ENCODE measurements at regions not wholly inside any gene's neighbourhood (a gene's known extent, or its start where the extent isn't known, plus 50 kb on each side); places are given as distances from the start of the nearest gene placed in this dataset.

- no peaks in the 10 kb centered on the region for H4K20me1 ChIP-seq (ENCODE audit: insufficient read depth, low read depth, low read length)
- no peaks in the 10 kb centered on the region for H3K79me2 ChIP-seq (ENCODE audit: low read length)
- H3K4me2 ChIP-seq (ENCODE audit: low read depth, low read length, poor library complexity, severe bottlenecking) = no peak overlapping the region
- H3K27ac ChIP-seq (ENCODE audit: low read length) = no peak overlapping the region
- no peak for DNase-seq
- H2AFZ ChIP-seq (ENCODE audit: low read length) = no peak overlapping the region
- H3K27me3 ChIP-seq (ENCODE audit: low read length) = no peaks in the 10 kb centered on the region
- no peak overlapping the region for H3K9ac ChIP-seq (ENCODE audit: low read length)
- no peaks in the 10 kb centered on the region for H3K9me2 ChIP-seq (replicated peaks; ENCODE audit: insufficient read depth, low read length)
- peaks cover 27% of the 10 kb centered on the region for H3K9me3 ChIP-seq (ENCODE audit: low read length)
- H3K36me3 ChIP-seq (ENCODE audit: insufficient read depth, low read length) = no peaks in the 10 kb centered on the region
- no peaks in the 10 kb centered on the region for H3K4me1 ChIP-seq (ENCODE audit: low read length)
- no peak overlapping the region for H3K4me3 ChIP-seq (ENCODE audit: low read length)
These were observed 221.2 kb downstream of the NR2F2 start for GRCh38 chr15:96551722-96552121.

- no peak overlapping the region for H3K27ac ChIP-seq (ENCODE audit: low read length)
- H3K36me3 ChIP-seq (ENCODE audit: insufficient read depth, low read length) = no peaks in the 10 kb centered on the region
- H3K4me1 ChIP-seq (ENCODE audit: low read length) = no peaks in the 10 kb centered on the region
- H3K79me2 ChIP-seq (ENCODE audit: low read length) = no peaks in the 10 kb centered on the region
- no peak overlapping the region for H3K4me2 ChIP-seq (ENCODE audit: low read depth, low read length, poor library complexity, severe bottlenecking)
- H2AFZ ChIP-seq (ENCODE audit: low read length) = no peak overlapping the region
- H3K9me3 ChIP-seq (ENCODE audit: low read length) = peaks cover 30% of the 10 kb centered on the region
- DNase-seq = no peak
- H3K9me2 ChIP-seq (replicated peaks; ENCODE audit: insufficient read depth, low read length) = no peaks in the 10 kb centered on the region
- no peak overlapping the region for H3K4me3 ChIP-seq (ENCODE audit: low read length)
- no peaks in the 10 kb centered on the region for H4K20me1 ChIP-seq (ENCODE audit: insufficient read depth, low read depth, low read length)
- no peak overlapping the region for H3K9ac ChIP-seq (ENCODE audit: low read length)
- H3K27me3 ChIP-seq (ENCODE audit: low read length) = no peaks in the 10 kb centered on the region
These were observed 222.5 kb downstream of the NR2F2 start for GRCh38 chr15:96553006-96553405.

GRCh38 chr15:96553451-96553850 is 223.0 kb downstream of the NR2F2 start:
- no peak for DNase-seq
- no peaks in the 10 kb centered on the region for H3K4me1 ChIP-seq (ENCODE audit: low read length)
- no peaks in the 10 kb centered on the region for H3K79me2 ChIP-seq (ENCODE audit: low read length)
- H3K27ac ChIP-seq (ENCODE audit: low read length) = no peak overlapping the region
- H3K9me2 ChIP-seq (replicated peaks; ENCODE audit: insufficient read depth, low read length) = no peaks in the 10 kb centered on the region
- no peak overlapping the region for H3K9ac ChIP-seq (ENCODE audit: low read length)
- no peaks in the 10 kb centered on the region for H3K27me3 ChIP-seq (ENCODE audit: low read length)
- H4K20me1 ChIP-seq (ENCODE audit: insufficient read depth, low read depth, low read length) = no peaks in the 10 kb centered on the region
- H3K4me2 ChIP-seq (ENCODE audit: low read depth, low read length, poor library complexity, severe bottlenecking) = no peak overlapping the region
- H3K36me3 ChIP-seq (ENCODE audit: insufficient read depth, low read length) = no peaks in the 10 kb centered on the region
- peaks cover 30% of the 10 kb centered on the region for H3K9me3 ChIP-seq (ENCODE audit: low read length)
- H2AFZ ChIP-seq (ENCODE audit: low read length) = no peak overlapping the region
- no peak overlapping the region for H3K4me3 ChIP-seq (ENCODE audit: low read length)

GRCh38 chr15:96553931-96554330 is 223.4 kb downstream of the NR2F2 start:
- Histone ChIP-seq H3K9ac (ENCODE audit: low read length) (no peak overlapping the region), H3K9me2 (replicated peaks; ENCODE audit: insufficient read depth, low read length) (no peaks in the 10 kb centered on the region), H4K20me1 (ENCODE audit: insufficient read depth, low read depth, low read length) (no peaks in the 10 kb centered on the region), H3K27me3 (ENCODE audit: low read length) (no peaks in the 10 kb centered on the region), H3K36me3 (ENCODE audit: insufficient read depth, low read length) (no peaks in the 10 kb centered on the region), H3K4me1 (ENCODE audit: low read length) (no peaks in the 10 kb centered on the region), H3K4me3 (ENCODE audit: low read length) (no peak overlapping the region), H3K79me2 (ENCODE audit: low read length) (no peaks in the 10 kb centered on the region), H2AFZ (ENCODE audit: low read length) (no peak overlapping the region), H3K27ac (ENCODE audit: low read length) (no peak overlapping the region), H3K4me2 (ENCODE audit: low read depth, low read length, poor library complexity, severe bottlenecking) (no peak overlapping the region), H3K9me3 (ENCODE audit: low read length) (peaks cover 30% of the 10 kb centered on the region)
- DNase-seq = no peak

GRCh38 chr15:96554541-96554940 is 224.0 kb downstream of the NR2F2 start:
- no peak overlapping the region for H3K4me3 ChIP-seq (ENCODE audit: low read length)
- no peak overlapping the region for H3K27ac ChIP-seq (ENCODE audit: low read length)
- H3K4me2 ChIP-seq (ENCODE audit: low read depth, low read length, poor library complexity, severe bottlenecking) = no peak overlapping the region
- H3K4me1 ChIP-seq (ENCODE audit: low read length) = no peaks in the 10 kb centered on the region
- no peaks in the 10 kb centered on the region for H3K79me2 ChIP-seq (ENCODE audit: low read length)
- no peaks in the 10 kb centered on the region for H3K36me3 ChIP-seq (ENCODE audit: insufficient read depth, low read length)
- H3K27me3 ChIP-seq (ENCODE audit: low read length) = no peaks in the 10 kb centered on the region
- no peak for DNase-seq
- no peak overlapping the region for H3K9ac ChIP-seq (ENCODE audit: low read length)
- H4K20me1 ChIP-seq (ENCODE audit: insufficient read depth, low read depth, low read length) = no peaks in the 10 kb centered on the region
- no peaks in the 10 kb centered on the region for H3K9me2 ChIP-seq (replicated peaks; ENCODE audit: insufficient read depth, low read length)
- H3K9me3 ChIP-seq (ENCODE audit: low read length) = peaks cover 34% of the 10 kb centered on the region
- H2AFZ ChIP-seq (ENCODE audit: low read length) = no peak overlapping the region

GRCh38 chr15:96559087-96559486 is 228.6 kb downstream of the NR2F2 start:
- H3K27me3 ChIP-seq (ENCODE audit: low read length) = no peaks in the 10 kb centered on the region
- H3K9ac ChIP-seq (ENCODE audit: low read length) = no peak overlapping the region
- H3K4me3 ChIP-seq (ENCODE audit: low read length) = no peak overlapping the region
- no peak overlapping the region for H3K4me2 ChIP-seq (ENCODE audit: low read depth, low read length, poor library complexity, severe bottlenecking)
- H3K79me2 ChIP-seq (ENCODE audit: low read length) = no peaks in the 10 kb centered on the region
- DNase-seq = no peak
- no peak overlapping the region for H2AFZ ChIP-seq (ENCODE audit: low read length)
- no peak overlapping the region for H3K27ac ChIP-seq (ENCODE audit: low read length)
- H3K4me1 ChIP-seq (ENCODE audit: low read length) = no peaks in the 10 kb centered on the region
- no peaks in the 10 kb centered on the region for H3K9me2 ChIP-seq (replicated peaks; ENCODE audit: insufficient read depth, low read length)
- no peaks in the 10 kb centered on the region for H4K20me1 ChIP-seq (ENCODE audit: insufficient read depth, low read depth, low read length)
- H3K9me3 ChIP-seq (ENCODE audit: low read length) = peaks cover 17% of the 10 kb centered on the region
- H3K36me3 ChIP-seq (ENCODE audit: insufficient read depth, low read length) = no peaks in the 10 kb centered on the region

GRCh38 chr15:96559631-96560030 is 229.1 kb downstream of the NR2F2 start:
- H3K4me3 ChIP-seq (ENCODE audit: low read length) = no peak overlapping the region
- H3K27ac ChIP-seq (ENCODE audit: low read length) = no peak overlapping the region
- H3K9ac ChIP-seq (ENCODE audit: low read length) = no peak overlapping the region
- H3K9me3 ChIP-seq (ENCODE audit: low read length) = peaks cover 22% of the 10 kb centered on the region
- H3K79me2 ChIP-seq (ENCODE audit: low read length) = no peaks in the 10 kb centered on the region
- H3K4me1 ChIP-seq (ENCODE audit: low read length) = no peaks in the 10 kb centered on the region
- H3K9me2 ChIP-seq (replicated peaks; ENCODE audit: insufficient read depth, low read length) = no peaks in the 10 kb centered on the region
- no peaks in the 10 kb centered on the region for H3K27me3 ChIP-seq (ENCODE audit: low read length)
- DNase-seq = no peak
- no peaks in the 10 kb centered on the region for H4K20me1 ChIP-seq (ENCODE audit: insufficient read depth, low read depth, low read length)
- no peak overlapping the region for H2AFZ ChIP-seq (ENCODE audit: low read length)
- no peaks in the 10 kb centered on the region for H3K36me3 ChIP-seq (ENCODE audit: insufficient read depth, low read length)
- no peak overlapping the region for H3K4me2 ChIP-seq (ENCODE audit: low read depth, low read length, poor library complexity, severe bottlenecking)

GRCh38 chr15:96560246-96560895 is 229.9 kb downstream of the NR2F2 start:
- Histone ChIP-seq H3K4me2 (ENCODE audit: low read depth, low read length, poor library complexity, severe bottlenecking) (no peak overlapping the region), H3K4me1 (ENCODE audit: low read length) (no peaks in the 10 kb centered on the region), H4K20me1 (ENCODE audit: insufficient read depth, low read depth, low read length) (no peaks in the 10 kb centered on the region), H3K9me3 (ENCODE audit: low read length) (peaks cover 21% of the 10 kb centered on the region), H2AFZ (ENCODE audit: low read length) (no peak overlapping the region), H3K4me3 (ENCODE audit: low read length) (no peak overlapping the region), H3K27me3 (ENCODE audit: low read length) (no peaks in the 10 kb centered on the region), H3K9ac (ENCODE audit: low read length) (no peak overlapping the region), H3K9me2 (replicated peaks; ENCODE audit: insufficient read depth, low read length) (no peaks in the 10 kb centered on the region), H3K79me2 (ENCODE audit: low read length) (no peaks in the 10 kb centered on the region), H3K27ac (ENCODE audit: low read length) (no peak overlapping the region), H3K36me3 (ENCODE audit: insufficient read depth, low read length) (no peaks in the 10 kb centered on the region)
- no peak for DNase-seq

- no peaks in the 10 kb centered on the region for H3K4me1 ChIP-seq (ENCODE audit: low read length)
- DNase-seq = no peak
- H3K4me2 ChIP-seq (ENCODE audit: low read depth, low read length, poor library complexity, severe bottlenecking) = no peak overlapping the region
- H3K9ac ChIP-seq (ENCODE audit: low read length) = no peak overlapping the region
- peaks cover 23% of the 10 kb centered on the region for H3K9me3 ChIP-seq (ENCODE audit: low read length)
- H3K27ac ChIP-seq (ENCODE audit: low read length) = no peak overlapping the region
- no peaks in the 10 kb centered on the region for H3K27me3 ChIP-seq (ENCODE audit: low read length)
- no peaks in the 10 kb centered on the region for H3K36me3 ChIP-seq (ENCODE audit: insufficient read depth, low read length)
- no peaks in the 10 kb centered on the region for H3K9me2 ChIP-seq (replicated peaks; ENCODE audit: insufficient read depth, low read length)
- H3K79me2 ChIP-seq (ENCODE audit: low read length) = no peaks in the 10 kb centered on the region
- no peaks in the 10 kb centered on the region for H4K20me1 ChIP-seq (ENCODE audit: insufficient read depth, low read depth, low read length)
- H3K4me3 ChIP-seq (ENCODE audit: low read length) = no peak overlapping the region
- no peak overlapping the region for H2AFZ ChIP-seq (ENCODE audit: low read length)
These were observed 231.1 kb downstream of the NR2F2 start for GRCh38 chr15:96561593-96561992.

Measured in Karpas-422 (cell line).